SKM-1 treated with dmso at 0.1 percent for 144 hours (cell line): ENCODE measurements at regions not wholly inside any gene's neighbourhood (a gene's known extent, or its start where the extent isn't known, plus 50 kb on each side); places are given as distances from the start of the nearest gene placed in this dataset.
"Not testable (repeated sequence)": the region's sequence is repeated elsewhere in the genome, so short reads cannot be mapped to it uniquely, and the experiment has no call there.

Source experiments
- DNase-seq: peaks from one replicate; lab custom pipeline; 2025; ENCODE audit not compliant: unreplicated experiment; lab: John Stamatoyannopoulos, UW

DNA sequence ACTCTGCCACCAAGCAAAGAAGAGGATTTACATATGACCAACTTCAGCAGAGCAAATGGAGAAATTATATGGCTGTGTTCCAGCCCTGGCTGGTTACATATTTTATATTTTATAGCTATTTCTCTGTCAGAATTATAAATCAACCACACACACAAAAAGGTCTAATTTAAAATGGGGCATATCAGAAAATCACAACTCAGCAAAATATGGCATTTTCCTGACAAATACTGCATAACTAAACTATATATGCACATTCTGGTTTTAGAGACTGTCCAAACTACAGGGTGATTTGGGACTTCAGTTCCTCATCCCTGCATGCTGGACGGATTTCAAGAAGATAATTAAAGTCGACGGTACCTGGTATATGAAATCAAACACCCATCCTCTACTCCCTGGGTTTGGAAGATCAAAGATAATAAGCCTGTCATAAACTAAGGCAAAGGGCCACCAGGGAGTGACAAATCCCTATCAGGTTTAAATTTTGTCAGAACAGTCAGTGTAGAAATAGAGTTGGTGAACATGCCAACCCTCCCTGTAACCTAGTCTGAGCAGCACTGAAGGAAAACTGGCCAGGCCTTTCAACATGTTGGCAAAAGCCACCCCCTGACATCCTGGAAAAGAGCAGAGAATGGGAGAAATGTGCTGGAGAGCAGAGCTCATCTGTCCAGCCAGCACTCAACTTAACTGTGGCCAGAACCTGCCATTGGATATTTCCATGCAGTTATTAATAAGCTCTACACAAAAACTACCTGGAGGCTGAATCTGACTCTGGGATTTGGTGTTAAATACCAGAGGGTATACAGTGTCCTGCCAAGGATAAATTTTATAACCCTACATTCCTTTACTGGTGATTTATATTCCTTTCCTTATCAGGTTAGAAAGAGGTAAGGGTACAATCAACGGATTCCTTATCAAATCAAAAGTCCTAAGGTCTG lies 235.7 kb downstream of the ENC1 start:
- no peak for DNase-seq

DNA sequence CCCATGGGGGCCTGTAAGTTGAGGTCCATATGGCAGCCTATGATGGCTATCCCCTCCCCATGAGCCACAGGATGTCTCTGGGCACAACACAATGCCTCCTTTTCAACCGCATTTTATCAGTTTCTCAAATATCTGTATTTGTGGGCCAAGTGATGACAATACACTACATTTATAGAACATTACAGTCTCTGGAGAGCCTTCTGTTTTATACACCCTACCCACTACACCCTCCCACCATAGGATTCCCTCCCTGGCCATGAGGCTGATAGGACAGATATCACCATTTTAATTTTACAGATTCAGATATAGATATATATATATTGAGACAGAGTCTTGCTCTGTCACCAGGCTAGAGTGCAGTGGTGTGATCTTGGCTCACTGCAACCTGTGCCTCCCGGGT lies 236.8 kb downstream of the ENC1 start:
- DNase-seq: no peak

- no peak for DNase-seq
Measured at GRCh38 chr5:74402553-74402952, 238.0 kb downstream of the ENC1 start.

- no peak for DNase-seq
Measured at GRCh38 chr5:74401946-74402320, 238.6 kb downstream of the ENC1 start.

DNA sequence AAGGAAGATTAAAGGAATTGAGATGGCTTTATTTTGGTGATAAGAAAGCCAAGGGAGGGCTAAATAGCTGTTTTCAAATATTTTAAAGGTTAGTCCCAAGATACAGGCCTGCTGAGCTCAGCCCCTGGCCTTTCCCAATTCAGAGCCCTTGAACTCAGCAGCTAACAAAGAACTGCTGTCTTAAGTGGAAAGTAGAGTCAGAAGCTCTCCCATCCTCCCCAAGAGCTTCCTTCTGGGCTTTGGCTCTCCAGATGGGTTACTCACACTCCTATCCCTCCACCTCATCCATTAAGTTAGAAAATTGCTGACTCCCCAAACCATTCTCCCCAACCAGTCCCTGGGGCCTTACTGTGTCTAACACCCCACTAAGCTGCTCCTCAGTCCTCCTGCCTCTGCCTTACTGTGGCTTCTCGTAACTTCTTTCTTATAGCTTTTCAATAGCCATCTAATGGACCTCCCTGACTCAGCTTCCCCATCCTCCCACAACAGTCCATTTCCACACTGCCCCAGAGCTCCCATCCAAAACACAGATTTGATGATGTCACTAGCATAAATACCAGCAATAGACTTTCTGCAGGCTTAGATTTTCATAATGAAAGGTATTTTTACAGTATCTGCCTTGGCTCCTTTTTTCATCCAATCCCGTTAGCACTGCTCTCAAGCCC lies 239.1 kb downstream of the ENC1 start:
- no peak for DNase-seq

DNA sequence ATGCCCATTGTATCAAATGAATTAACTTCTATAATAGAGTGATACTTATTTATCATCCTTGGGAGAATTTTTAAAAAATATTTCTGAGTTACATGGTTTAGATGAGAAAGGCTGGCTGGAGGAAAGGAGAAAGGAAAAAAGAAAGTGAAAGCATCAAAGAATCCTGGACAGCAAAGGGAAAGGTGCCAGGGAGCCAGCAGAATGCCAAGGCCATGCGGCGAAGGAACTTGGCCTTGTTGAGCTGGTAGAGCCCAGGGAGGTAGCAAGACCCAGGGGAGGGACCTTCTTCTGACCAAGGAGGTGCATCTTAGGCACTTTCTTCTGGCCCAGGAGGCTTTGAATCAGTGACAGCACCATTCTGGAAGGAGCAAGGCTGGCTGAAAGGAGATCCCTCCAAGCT lies 240.5 kb downstream of the ENC1 start:
- DNase-seq: no peak

DNA sequence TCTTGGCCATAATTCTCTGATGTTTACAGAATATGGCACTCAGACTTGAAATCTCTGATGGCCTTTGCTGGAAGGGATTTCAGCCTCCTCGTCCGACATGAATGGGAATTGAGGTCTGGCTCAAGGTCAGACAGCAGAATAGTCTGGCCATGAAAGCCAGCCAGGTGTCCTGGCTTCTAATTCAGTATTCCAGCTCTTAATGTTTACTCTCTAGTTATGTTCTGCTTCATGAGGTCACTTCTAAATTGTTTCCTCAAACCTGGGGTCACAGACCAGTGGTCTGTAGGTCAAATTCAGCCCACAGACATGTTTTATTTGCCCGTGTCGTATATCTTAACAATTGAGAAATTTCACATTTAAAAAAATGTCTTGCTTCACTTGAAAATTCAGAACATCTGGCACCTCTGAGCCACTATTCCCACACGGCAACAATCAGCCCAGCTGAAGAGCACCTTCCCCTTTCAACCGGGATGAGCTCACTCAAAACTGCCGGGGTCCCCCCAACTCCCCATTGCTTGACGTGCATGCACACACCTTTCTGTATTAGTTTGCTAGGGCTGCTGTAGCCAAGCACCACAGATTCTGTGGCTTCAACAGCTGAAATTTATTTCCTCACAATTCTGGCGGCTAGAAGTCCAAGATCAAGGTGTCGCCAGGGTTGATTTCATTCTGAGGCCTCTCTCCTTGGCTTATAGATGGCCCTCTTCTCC lies 243.5 kb downstream of the ENC1 start:
- no peak for DNase-seq

DNA sequence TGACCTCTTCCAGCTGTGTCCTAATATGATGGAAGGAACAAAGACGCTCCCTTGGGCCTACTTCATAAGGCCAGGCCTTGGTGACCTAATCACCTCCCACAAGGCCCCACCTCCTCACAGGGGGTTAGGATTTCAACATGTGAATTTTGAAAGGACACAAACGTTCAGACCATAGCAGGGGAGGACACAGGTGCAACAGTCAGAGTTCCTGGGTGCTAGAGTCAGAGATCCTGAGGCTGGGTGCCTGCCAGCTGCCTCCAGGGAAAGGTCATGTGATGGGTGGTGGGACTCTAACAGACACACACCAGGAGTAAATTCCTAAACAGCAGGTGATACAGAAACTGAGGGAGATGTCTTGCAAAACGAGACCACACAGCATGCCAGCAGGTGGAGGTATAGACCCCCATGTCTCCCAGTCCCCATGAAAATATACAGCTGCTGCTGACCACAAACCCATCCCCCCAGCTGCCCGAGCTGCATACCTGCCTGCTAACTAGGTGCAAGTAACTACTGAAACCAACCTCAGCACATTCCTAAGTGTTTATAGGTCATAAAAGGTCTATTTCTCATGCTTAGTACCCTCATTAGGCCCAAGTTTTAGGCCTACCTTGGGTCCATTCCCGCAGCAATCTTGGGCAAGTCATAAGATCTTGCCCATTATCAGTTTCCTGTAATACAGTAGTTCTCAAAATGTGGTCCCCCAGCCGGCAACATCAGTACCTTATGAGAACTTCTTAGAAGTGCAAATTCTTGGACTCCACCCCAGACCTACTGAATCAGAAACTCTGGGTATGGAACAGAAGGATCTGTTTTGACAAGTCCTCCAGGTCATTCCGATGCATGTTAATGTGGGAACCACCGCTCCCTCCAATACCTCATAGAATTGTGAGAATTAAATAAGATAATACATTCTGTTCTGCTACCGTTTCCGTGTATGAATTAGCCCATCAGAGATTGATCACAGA lies 245.3 kb downstream of the ENC1 start:
- DNase-seq: no peak

- no peak for DNase-seq
Measured at GRCh38 chr5:74394528-74394915, 246.0 kb downstream of the ENC1 start.

DNA sequence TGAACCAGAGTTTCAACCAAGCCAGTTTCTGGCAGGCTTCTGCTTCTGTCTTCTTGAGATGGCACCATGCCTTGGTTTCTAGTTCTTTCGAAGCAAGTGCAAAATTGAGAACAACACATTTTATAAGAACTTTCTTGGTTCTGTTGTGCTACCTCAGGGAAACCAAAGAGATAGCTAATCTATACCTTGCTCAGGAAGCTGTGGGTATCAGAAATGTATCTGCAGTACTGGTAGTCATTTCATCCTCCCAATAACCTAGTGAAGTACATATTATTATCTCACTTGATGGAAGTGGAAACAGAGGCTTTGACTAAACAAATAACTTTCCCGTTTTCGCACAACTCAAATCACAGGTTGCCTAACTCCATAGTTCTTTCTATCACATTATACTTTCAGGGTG lies 246.6 kb downstream of the ENC1 start:
- DNase-seq: no peak

- DNase-seq: no peak
Measured at GRCh38 chr5:74392711-74393351, 247.7 kb downstream of the ENC1 start.

- no peak for DNase-seq
Measured at GRCh38 chr5:74391410-74391809, 249.1 kb downstream of the ENC1 start.

GRCh38 chr5:74390822-74391221 lies 249.7 kb downstream of the ENC1 start:
- no peak for DNase-seq

DNA sequence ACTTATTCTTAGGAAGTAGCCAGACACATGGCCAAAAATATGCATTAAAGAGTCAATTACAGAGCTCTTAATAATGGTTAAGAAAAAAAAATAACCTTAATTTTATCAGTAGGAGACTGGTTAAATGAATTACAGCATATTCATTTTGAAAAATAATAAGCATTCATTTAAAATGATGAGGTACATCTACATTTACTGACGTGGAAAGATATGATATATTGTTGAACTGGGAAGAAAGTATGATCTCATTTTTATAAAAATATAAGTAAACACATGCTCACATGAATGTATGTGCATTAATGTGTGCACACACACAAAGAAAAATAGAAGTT lies 250.3 kb downstream of the ENC1 start:
- no peak for DNase-seq

DNA sequence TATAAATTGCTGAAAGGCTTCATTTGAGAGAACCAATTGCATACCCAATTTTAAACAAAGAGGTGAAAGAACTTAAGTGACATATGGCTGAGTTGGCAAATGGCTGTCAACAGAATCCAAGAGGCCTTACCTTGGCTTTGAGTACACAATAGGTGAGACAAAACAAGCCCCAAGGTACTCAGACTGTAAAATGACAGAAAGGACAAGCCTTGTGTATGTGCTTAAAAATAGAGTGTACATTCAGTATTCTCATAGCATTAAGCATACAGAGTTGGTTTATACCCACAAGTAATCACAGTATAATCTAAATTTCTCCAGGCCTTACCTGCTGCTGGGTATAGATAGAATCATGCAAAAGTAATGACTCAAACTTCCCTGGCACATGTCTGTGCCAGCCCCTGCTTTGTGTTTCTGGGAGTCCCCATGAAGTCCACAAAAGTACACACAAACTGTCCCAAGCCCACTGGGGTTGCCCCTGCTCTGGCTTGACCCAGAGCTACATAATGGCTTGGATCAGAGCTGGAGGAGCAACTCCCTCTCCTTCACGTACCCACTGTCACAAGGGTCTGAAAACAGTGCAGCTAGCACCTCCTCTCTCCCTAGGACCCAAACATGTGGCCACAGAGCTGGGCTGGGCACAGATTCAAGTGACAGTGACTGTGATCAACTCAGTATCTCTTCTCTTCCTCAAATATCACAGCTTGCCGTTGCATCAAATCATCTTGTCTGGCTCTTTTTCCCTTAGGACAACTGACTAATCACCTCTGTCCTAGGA lies 250.8 kb downstream of the ENC1 start:
- no peak for DNase-seq

DNA sequence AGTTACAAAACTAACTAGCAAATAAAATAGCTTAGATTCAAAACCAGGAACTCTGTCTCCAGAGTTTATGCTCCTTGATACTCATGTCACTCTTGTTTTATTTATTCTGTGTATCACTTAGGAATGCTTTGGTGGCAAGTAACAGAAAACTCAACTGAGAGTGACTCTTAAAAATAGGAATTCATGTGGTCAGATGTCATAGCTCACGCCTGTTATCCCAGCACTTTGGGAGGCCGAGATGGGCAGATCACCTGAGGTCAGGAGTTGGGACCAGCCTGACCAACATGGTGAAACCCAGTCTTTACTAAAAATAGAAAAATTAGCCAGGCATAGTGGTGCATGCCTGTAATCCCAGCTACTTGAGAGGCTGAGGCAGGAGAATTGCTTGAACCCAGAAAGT lies 252.1 kb downstream of the ENC1 start:
- not testable (repeated sequence) for DNase-seq

- DNase-seq: no peak
Measured at GRCh38 chr5:74386571-74387334, 253.8 kb downstream of the ENC1 start.

DNA sequence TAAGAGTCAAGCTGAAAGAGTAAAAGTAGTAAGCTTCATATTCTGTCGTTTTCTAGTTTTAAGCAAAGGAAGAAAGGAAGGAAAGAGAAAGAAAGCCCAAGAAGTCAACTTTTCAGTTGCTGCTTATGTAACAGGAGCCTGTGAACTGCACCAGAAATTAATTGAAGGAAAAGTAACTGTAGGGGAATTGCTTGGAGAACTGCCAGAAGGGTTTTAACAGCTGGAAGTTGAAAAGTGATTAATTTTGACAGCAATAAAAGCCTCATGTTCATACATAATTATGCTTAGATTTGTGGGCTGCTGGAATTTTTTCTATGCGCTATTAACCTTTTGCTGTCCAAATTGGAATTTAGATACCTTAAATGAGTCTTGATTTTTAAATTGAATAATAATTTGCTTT lies 255.7 kb downstream of the ENC1 start:
- no peak for DNase-seq
